Femur (tissue), 1 donor: ENCODE measurements at regions not wholly inside any gene's neighbourhood (a gene's known extent, or its start where the extent isn't known, plus 50 kb on each side); places are given as distances from the start of the nearest gene placed in this dataset.
"Not testable (repeated sequence)": the region's sequence is repeated elsewhere in the genome, so short reads cannot be mapped to it uniquely, and the experiment has no call there.

ENCODE experiments used
- DNase-seq: peaks from one replicate; pipeline ENCODE4 v3.0.0-alpha.2; 2017

GRCh38 chr1:55544826-55545225 lies 329.7 kb upstream of the USP24 start:
- no peak for DNase-seq

- DNase-seq, result no peak
Observed at GRCh38 chr1:55542901-55543504, 327.8 kb upstream of the USP24 start.

- DNase-seq, result no peak
Observed at GRCh38 chr1:55541296-55541695, 326.1 kb upstream of the USP24 start.

GRCh38 chr1:55539652-55540512 lies 324.7 kb upstream of the USP24 start:
- no peak for DNase-seq

- no peak for DNase-seq
Observed at GRCh38 chr1:55538428-55538827, 323.3 kb upstream of the USP24 start.

GRCh38 chr1:55536545-55536865 lies 321.3 kb upstream of the USP24 start:
- no peak for DNase-seq

- DNase-seq, result no peak
Observed at GRCh38 chr1:55535724-55536544, 320.8 kb upstream of the USP24 start.

GRCh38 chr1:55534565-55535121 lies 319.5 kb upstream of the USP24 start:
- DNase-seq, result no peak

- no peak for DNase-seq
Observed at GRCh38 chr1:55531644-55532043, 316.5 kb upstream of the USP24 start.

GRCh38 chr1:55530749-55531478 lies 315.8 kb upstream of the USP24 start:
- DNase-seq, result no peak

GRCh38 chr1:55529017-55529416 lies 313.9 kb upstream of the USP24 start:
- no peak for DNase-seq

GRCh38 chr1:55527831-55528230 lies 312.7 kb upstream of the USP24 start:
- no peak for DNase-seq

- no peak for DNase-seq
Observed at GRCh38 chr1:55526716-55527115, 311.6 kb upstream of the USP24 start.

- DNase-seq, result no peak
Observed at GRCh38 chr1:55524006-55524405, 308.8 kb upstream of the USP24 start.

GRCh38 chr1:55522982-55523381 lies 307.8 kb upstream of the USP24 start:
- no peak for DNase-seq

GRCh38 chr1:55522353-55522903 lies 307.3 kb upstream of the USP24 start:
- no peak for DNase-seq

- no peak for DNase-seq
Observed at GRCh38 chr1:55520861-55521260, 305.7 kb upstream of the USP24 start.

GRCh38 chr1:55519937-55520683 lies 304.9 kb upstream of the USP24 start:
- DNase-seq, result no peak

- no peak for DNase-seq
Observed at GRCh38 chr1:55519276-55519675, 304.1 kb upstream of the USP24 start.

GRCh38 chr1:55517036-55517435 lies 301.9 kb upstream of the USP24 start:
- DNase-seq, result no peak

GRCh38 chr1:55514571-55514970 lies 299.4 kb upstream of the USP24 start:
- not testable (repeated sequence) for DNase-seq

- no peak for DNase-seq
Observed at GRCh38 chr1:55512466-55512865, 297.3 kb upstream of the USP24 start.
